Lung (tissue), 11 donors: ENCODE measurements at regions not wholly inside any gene's neighbourhood (a gene's known extent, or its start where the extent isn't known, plus 50 kb on each side); places are given as distances from the start of the nearest gene placed in this dataset.

Experiments
- ATAC-seq: fragments of 200-7000 bp; cut with Tn5 transposase; one replicate; pipeline ENCODE4 v1.9.1; 2020; ENCODE audit warnings: moderate number of reproducible peaks; ENCODE audit not compliant: insufficient read depth, low FRiP score
- DNase-seq, 3 donors: peaks; one replicate each; pipeline ENCODE4 v3.0.0-alpha.2; 2013 to 2017
- H3K27ac ChIP-seq, 2 donors: one replicate each; pipeline ENCODE4 v1.5.1; 2013; ENCODE audit warnings: mild to moderate bottlenecking in 2 of 2, moderate library complexity in 2 of 2, control low read depth in 1 of 2, inconsistent platforms in 1 of 2, low read depth in 1 of 2, low read length in 1 of 2
- H3K27me3 ChIP-seq, 3 donors: one replicate each; pipeline ENCODE4 v1.5.1; 2013; ENCODE audit warnings: low read length in 2 of 3; ENCODE audit not compliant: control insufficient read depth in 3 of 3, insufficient read depth in 3 of 3
- H3K36me3 ChIP-seq, 4 donors: one replicate each; pipeline ENCODE4 v1.5.1; 2013; ENCODE audit warnings: low read length in 4 of 4, mild to moderate bottlenecking in 1 of 4, moderate library complexity in 1 of 4; ENCODE audit not compliant: control insufficient read depth in 4 of 4, insufficient read depth in 4 of 4
- H3K4me1 ChIP-seq, 5 donors: one replicate each; pipeline ENCODE4 v1.5.1; 2013; ENCODE audit warnings: low read length in 5 of 5, mild to moderate bottlenecking in 2 of 5, moderate library complexity in 1 of 5; ENCODE audit not compliant: control insufficient read depth in 5 of 5, insufficient read depth in 5 of 5
- H3K4me3 ChIP-seq: one replicate; pipeline ENCODE4 v1.5.1; 2013; ENCODE audit warnings: mild to moderate bottlenecking, control low read depth, moderate library complexity
- H3K9ac ChIP-seq, 2 donors: one replicate each; pipeline ENCODE4 v1.5.1; 2013; ENCODE audit warnings: low read length in 2 of 2, control low read depth in 1 of 2; ENCODE audit not compliant: insufficient read depth in 1 of 2
- H3K9me3 ChIP-seq, 4 donors: one replicate each; pipeline ENCODE4 v1.5.1; 2013; ENCODE audit warnings: low read length in 3 of 4, mild to moderate bottlenecking in 1 of 4, moderate library complexity in 1 of 4; ENCODE audit not compliant: control insufficient read depth in 4 of 4, insufficient read depth in 3 of 4
- CTCF ChIP-seq: IDR thresholded peaks from 2 replicates; pipeline ENCODE4 v1.5.1; 2012; ENCODE audit warnings: mild to moderate bottlenecking; ENCODE audit errors: control extremely low read depth, extremely low read depth
- WGBS, 2 donors: extraction: QIAGEN DNeasy Blood & Tissue Kit; methylation state at CpG; one replicate each; pipeline ENCODE4 v1.1.7; 2013; 5-methylcytosine and 5-hydroxymethylcytosine counted together
- donor health status: control.
- donor health status: control.
- donor health status: Bipolar disorder and iron deficiency.
- donor health status: healthy.
- donor health status: DM: yes; HTN: yes; CAD: no.

- H3K9me3 ChIP-seq: no peaks in the 10 kb centered on the region
- no peak for DNase-seq
- 82 to 90% methylated on average over 2 of the region's 2 CpGs for WGBS, 2 donors
Measured at GRCh38 chr2:18495058-18495457, 65.4 kb downstream of the RDH14 start.

DNA sequence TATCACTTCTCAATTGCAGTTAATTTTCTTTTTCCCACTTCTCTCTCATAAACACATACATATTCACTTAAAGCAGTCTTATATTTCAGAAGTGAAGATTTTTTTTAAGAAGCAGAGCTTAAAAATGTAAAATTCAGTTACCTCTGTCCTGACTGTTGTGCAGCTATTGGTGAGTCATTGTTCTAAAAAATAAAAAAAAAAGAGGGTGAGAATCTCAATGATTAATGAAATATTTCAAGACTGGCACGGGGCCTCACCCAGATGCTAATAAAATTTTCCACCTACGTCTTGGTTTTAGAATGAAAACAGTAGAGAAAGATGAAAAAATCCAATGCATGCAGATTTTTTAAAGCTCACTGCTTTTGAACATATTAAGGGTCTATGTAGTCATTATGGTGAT is 67.7 kb downstream of the RDH14 start:
- no peak overlapping the region for H3K9ac ChIP-seq
- no peak for TF ChIP-seq CTCF

More at GRCh38 chr2:18495058-18495457, 65.4 kb downstream of the RDH14 start:
- Histone ChIP-seq H3K4me3 (no peak overlapping the region), H3K27ac (no peak overlapping the region), H3K36me3 (no peaks in the 10 kb centered on the region), H3K9ac (no peak overlapping the region), H3K27me3 (no peaks in the 10 kb centered on the region), H3K4me1 (no peaks in the 10 kb centered on the region)
- TF ChIP-seq CTCF: no peak
- no peak for ATAC-seq

GRCh38 chr2:18491577-18491976 is 68.9 kb downstream of the RDH14 start:
- WGBS, 2 donors: 71 to 84% methylated on average over 3 of the region's 3 CpGs
- no peak for TF ChIP-seq CTCF
- ATAC-seq (no peak), DNase-seq (no peak)
- H3K9me3 ChIP-seq: no peaks in the 10 kb centered on the region
- no peaks in the 10 kb centered on the region for H3K36me3 ChIP-seq
- H3K9ac ChIP-seq: no peak overlapping the region
- H3K4me3 ChIP-seq: no peak overlapping the region
- no peak overlapping the region for H3K27ac ChIP-seq
- no peaks in the 10 kb centered on the region for H3K27me3 ChIP-seq
- no peaks in the 10 kb centered on the region for H3K4me1 ChIP-seq

More for the DNA sequence above, 67.7 kb downstream of the RDH14 start:
- H3K4me3 ChIP-seq: no peak overlapping the region
- H3K27ac ChIP-seq: no peak overlapping the region
- no peaks in the 10 kb centered on the region for H3K9me3 ChIP-seq
- H3K36me3 ChIP-seq: no peaks in the 10 kb centered on the region
- no peaks in the 10 kb centered on the region for H3K27me3 ChIP-seq
- H3K4me1 ChIP-seq: no peaks in the 10 kb centered on the region
- WGBS, 2 donors: 79 to 86% methylated on average over 2 of the region's 2 CpGs
- ATAC-seq (no peak), DNase-seq (no peak)

GRCh38 chr2:18490901-18491300 is 69.6 kb downstream of the RDH14 start:
- H3K4me3 ChIP-seq: no peak overlapping the region
- ATAC-seq (no peak), DNase-seq (no peak)
- H3K27me3 ChIP-seq: no peaks in the 10 kb centered on the region
- H3K9me3 ChIP-seq: no peaks in the 10 kb centered on the region
- no peak overlapping the region for H3K27ac ChIP-seq
- no peak overlapping the region for H3K9ac ChIP-seq
- no peak for TF ChIP-seq CTCF
- H3K4me1 ChIP-seq: no peaks in the 10 kb centered on the region
- WGBS, 2 donors: 58% methylated on average over 2 of the region's 2 CpGs
- H3K36me3 ChIP-seq: no peaks in the 10 kb centered on the region
